HepG2 (cell line): ENCODE measurements at regions not wholly inside any gene's neighbourhood (a gene's known extent, or its start where the extent isn't known, plus 50 kb on each side); places are given as distances from the start of the nearest gene placed in this dataset.

Source experiments
- CREB3 ChIP-seq: sonication (generic); formaldehyde crosslinking; IDR thresholded peaks from 2 replicates; pipeline ENCODE4 v1.5.0; 2020; ENCODE audit warnings: missing genetic modification reagents
- CREM ChIP-seq, 2 experiments: sonication (generic) in 1 of 2; formaldehyde crosslinking in 1 of 2; IDR thresholded peaks; 2 replicates each; pipeline versions ENCODE4 v1.4.0 to v1.6.1; 2016 to 2020; ENCODE audit warnings: antibody characterized with exemption in 1 of 2, mild to moderate bottlenecking in 1 of 2, missing genetic modification reagents in 1 of 2
- DZIP1 ChIP-seq: sonication (generic); formaldehyde crosslinking; IDR thresholded peaks from 2 replicates; pipeline ENCODE4 v1.5.0; 2020; ENCODE audit warnings: mild to moderate bottlenecking, missing genetic modification reagents
- FLYWCH1 ChIP-seq: sonication (generic); formaldehyde crosslinking; IDR thresholded peaks from 2 replicates; pipeline ENCODE4 v1.8.1; 2023; ENCODE audit warnings: mild to moderate bottlenecking, missing genetic modification reagents
- FOSL1 ChIP-seq: sonication (generic); formaldehyde crosslinking; IDR thresholded peaks from 2 replicates; pipeline ENCODE4 v1.9.0; 2021; ENCODE audit warnings: missing genetic modification reagents, borderline replicate concordance
- HNRNPLL ChIP-seq: fragments of 200-400 bp; formaldehyde crosslinking; IDR thresholded peaks from 2 replicates; pipeline ENCODE4 v1.6.1; 2017; ENCODE audit warnings: mild to moderate bottlenecking, low read depth, low read length; ENCODE audit not compliant: poor library complexity, severe bottlenecking
- HOXA9 ChIP-seq: sonication (generic); formaldehyde crosslinking; IDR thresholded peaks from 2 replicates; pipeline ENCODE4 v1.8.1; 2022; ENCODE audit warnings: missing genetic modification reagents, mild to moderate bottlenecking, moderate library complexity, borderline replicate concordance
- KDM3A ChIP-seq: IDR thresholded peaks from 2 replicates; pipeline ENCODE4 v1.6.1; 2018; ENCODE audit warnings: low read depth, missing compliant biosample characterization
- MAFK ChIP-seq, 2 experiments: IDR thresholded peaks in 1 of 2; conservative IDR thresholded peaks in 1 of 2; 2 replicates each; pipeline ENCODE4 v1.6.1; 2011; ENCODE audit warnings: improper control_type of control experiment in 2 of 2, low read length in 2 of 2
- NR3C1 ChIP-seq: sonication (generic); formaldehyde crosslinking; IDR thresholded peaks from 2 replicates; pipeline ENCODE4 v1.4.0; 2020; ENCODE audit warnings: missing genetic modification reagents
- REPIN1 ChIP-seq: sonication (generic); formaldehyde crosslinking; IDR thresholded peaks from 2 replicates; pipeline ENCODE4 v1.8.0; 2022; ENCODE audit warnings: missing genetic modification reagents, low read depth, mild to moderate bottlenecking, borderline replicate concordance
- RNF2 ChIP-seq: fragments of 450-650 bp; conservative IDR thresholded peaks from 2 replicates; pipeline ENCODE4 v1.6.1; 2016; ENCODE audit warnings: low read depth
- SNRNP70 ChIP-seq: fragments of 200-400 bp; formaldehyde crosslinking; IDR thresholded peaks from 2 replicates; pipeline ENCODE4 v1.6.1; 2017; ENCODE audit warnings: mild to moderate bottlenecking, low read depth, low read length, moderate library complexity
- SOX5 ChIP-seq: IDR thresholded peaks from 2 replicates; pipeline ENCODE4 v1.6.1; 2016; ENCODE audit warnings: borderline replicate concordance
- SP2 ChIP-seq: sonication (generic); formaldehyde crosslinking; IDR thresholded peaks from 2 replicates; pipeline ENCODE4 v1.5.1; 2020; ENCODE audit warnings: mild to moderate bottlenecking, missing genetic modification reagents
- SRY ChIP-seq: sonication (generic); formaldehyde crosslinking; IDR thresholded peaks from 2 replicates; pipeline ENCODE4 v1.8.0; 2022; ENCODE audit warnings: mild to moderate bottlenecking, missing genetic modification reagents
- ZBTB26 ChIP-seq: IDR thresholded peaks from 2 replicates; pipeline ENCODE4 v1.6.1; 2016; ENCODE audit warnings: missing compliant biosample characterization, missing genetic modification reagents, borderline replicate concordance
- ZNF17 ChIP-seq: sonication (generic); formaldehyde crosslinking; IDR thresholded peaks from 2 replicates; pipeline ENCODE4 v1.5.0; 2020; ENCODE audit warnings: mild to moderate bottlenecking, missing genetic modification reagents
- ZNF18 ChIP-seq: sonication (generic); formaldehyde crosslinking; IDR thresholded peaks from 2 replicates; pipeline ENCODE4 v1.8.0; 2022; ENCODE audit warnings: mild to moderate bottlenecking, missing genetic modification reagents; ENCODE audit not compliant: insufficient replicate concordance
- ZNF468 ChIP-seq: sonication (generic); formaldehyde crosslinking; IDR thresholded peaks from 2 replicates; pipeline ENCODE4 v1.8.0; 2022; ENCODE audit warnings: mild to moderate bottlenecking, moderate library complexity, missing genetic modification reagents
- ZNF552 ChIP-seq: sonication (generic); formaldehyde crosslinking; IDR thresholded peaks from 2 replicates; pipeline ENCODE4 v1.9.0; 2022; ENCODE audit warnings: missing genetic modification reagents, mild to moderate bottlenecking, borderline replicate concordance
- ZNF660 ChIP-seq: sonication (generic); formaldehyde crosslinking; IDR thresholded peaks from 2 replicates; pipeline ENCODE4 v1.5.1; 2020; ENCODE audit warnings: mild to moderate bottlenecking, low read depth, missing genetic modification reagents, borderline replicate concordance
- ZNF746 ChIP-seq: sonication (generic); formaldehyde crosslinking; IDR thresholded peaks from 2 replicates; pipeline ENCODE4 v1.8.0; 2022; ENCODE audit warnings: mild to moderate bottlenecking, missing genetic modification reagents
- ZSCAN29 ChIP-seq: sonication (generic); formaldehyde crosslinking; conservative IDR thresholded peaks from 2 replicates; pipeline ENCODE4 v1.4.0; 2020; ENCODE audit warnings: mild to moderate bottlenecking, missing genetic modification reagents

- TF ChIP-seq HOXA9 (no peak), ZNF18 (CRISPR knock-in tag) (no peak), ZNF660 (CRISPR knock-in tag) (no peak), ZNF17 (CRISPR knock-in tag) (no peak), KDM3A (CRISPR knock-in tag) (peak; percentile 77; the same call in 1 of the 2 replicates), RNF2 (no peak), NR3C1 (CRISPR knock-in tag) (no peak), ZNF746 (CRISPR knock-in tag) (no peak), MAFK (conservative IDR thresholded peaks at IDR 0.05 in 1 of 2, IDR thresholded peaks at IDR 0.05 in 1 of 2; ENCODE audit: low read length in 2 of 2) (no peak; a peak in 2 of 4 replicates), FOSL1 (CRISPR knock-in tag) (peak; percentile 52; the same call in 1 of the 2 replicates), SP2 (CRISPR knock-in tag) (no peak), CREB3 (CRISPR knock-in tag) (no peak), ZNF552 (no peak), SNRNP70 (no peak), ZNF468 (no peak), ZSCAN29 (no peak), REPIN1 (CRISPR knock-in tag) (peak; percentile 44; the same call in 1 of the 2 replicates), ZBTB26 (CRISPR knock-in tag) (no peak), CREM (IDR thresholded peaks at IDR 0.05) (no peak; the same call in 1 of the 2 replicates), CREM (CRISPR knock-in tag; IDR thresholded peaks at IDR 0.05) (no peak), SRY (CRISPR knock-in tag) (no peak), FLYWCH1 (CRISPR knock-in tag) (no peak), SOX5 (CRISPR knock-in tag) (peak; percentile 64; the same call in 1 of the 2 replicates), HNRNPLL (no peak), DZIP1 (CRISPR knock-in tag) (no peak)
Measured at GRCh38 chr17:72397223-72397667, 276.4 kb downstream of the SOX9 start (continued).
